ENCODE measurements at regions not wholly inside any gene's neighbourhood (a gene's known extent, or its start where the extent isn't known, plus 50 kb on each side); places are given as distances from the start of the nearest gene placed in this dataset.

GRCh38 chr3:127135241-127136023 is 57.5 kb upstream of the PRR23E start:
- no peak for DNase-seq (ENCODE audit: low read depth in 2 of 2)

GRCh38 chr3:127136024-127136600 is 56.8 kb upstream of the PRR23E start:
- DNase-seq (ENCODE audit: low read depth in 2 of 2): no peak

GRCh38 chr3:127136706-127137105 is 56.2 kb upstream of the PRR23E start:
- DNase-seq (ENCODE audit: low read depth in 2 of 2): no peak

GRCh38 chr3:127137113-127137512 is 55.8 kb upstream of the PRR23E start:
- no peak for DNase-seq (ENCODE audit: low read depth in 2 of 2)

- no peak for DNase-seq (ENCODE audit: low read depth in 2 of 2)
These were observed 55.0 kb upstream of the PRR23E start for GRCh38 chr3:127137757-127138536.

- DNase-seq (ENCODE audit: low read depth in 2 of 2): no peak
These were observed 53.1 kb upstream of the PRR23E start for GRCh38 chr3:127139601-127140500.

- no peak for DNase-seq (ENCODE audit: low read depth in 2 of 2)
These were observed 52.1 kb upstream of the PRR23E start for GRCh38 chr3:127140501-127141460.

GRCh38 chr3:127141921-127142730 is 50.8 kb upstream of the PRR23E start:
- DNase-seq (ENCODE audit: low read depth in 2 of 2): no peak
